A204.1 (cell line): ENCODE measurements at regions not wholly inside any gene's neighbourhood (a gene's known extent, or its start where the extent isn't known, plus 50 kb on each side); places are given as distances from the start of the nearest gene placed in this dataset.
"Not testable (repeated sequence)": the region's sequence is repeated elsewhere in the genome, so short reads cannot be mapped to it uniquely, and the experiment has no call there.

Experiments used
- FAIRE-seq: peaks from 2 replicates; lab custom pipeline; 2012; peaks lifted over from hg19 to GRCh38; lab: Jason Lieb, UNC

DNA sequence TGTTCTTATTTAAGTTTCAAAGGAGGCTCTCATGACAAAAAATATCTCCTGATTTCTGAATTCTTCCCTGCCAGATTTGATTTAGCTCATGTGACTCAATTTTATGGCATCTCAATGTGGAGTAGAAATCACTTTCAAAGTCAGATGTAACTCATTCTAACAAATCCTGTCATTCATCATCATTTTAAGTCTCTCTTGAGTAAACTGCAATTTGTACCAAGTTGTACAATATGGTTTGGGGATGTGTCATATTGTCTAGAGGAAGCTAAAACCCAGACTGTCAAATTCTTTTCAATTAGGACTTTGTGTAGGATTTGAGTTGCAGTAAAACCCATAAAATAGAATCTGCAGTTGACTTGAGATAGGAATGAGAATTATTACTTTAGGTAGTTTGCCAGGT is 2101.0 kb downstream of the NCAM2 start:
- no peak for FAIRE-seq

DNA sequence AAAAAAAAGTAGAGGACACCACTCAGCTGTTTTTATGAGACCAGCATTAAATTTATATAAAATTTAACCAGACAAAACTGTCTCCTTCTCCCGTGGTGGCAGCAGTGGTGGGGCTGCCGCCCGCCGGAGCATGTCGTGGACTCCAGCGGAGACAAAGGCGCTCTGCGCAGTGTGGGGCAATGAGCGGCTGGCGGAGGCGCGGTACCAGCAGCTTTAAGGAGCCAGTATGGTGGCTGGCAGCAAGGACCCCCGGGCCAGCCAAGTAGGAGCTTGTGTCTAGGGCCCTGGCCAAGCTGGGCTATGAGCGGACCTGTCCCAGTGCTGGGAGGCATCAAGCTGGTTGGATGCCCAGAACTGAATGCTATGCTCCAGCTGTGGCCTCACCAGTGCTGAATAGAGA is 2102.9 kb downstream of the NCAM2 start:
- FAIRE-seq = no peak

DNA sequence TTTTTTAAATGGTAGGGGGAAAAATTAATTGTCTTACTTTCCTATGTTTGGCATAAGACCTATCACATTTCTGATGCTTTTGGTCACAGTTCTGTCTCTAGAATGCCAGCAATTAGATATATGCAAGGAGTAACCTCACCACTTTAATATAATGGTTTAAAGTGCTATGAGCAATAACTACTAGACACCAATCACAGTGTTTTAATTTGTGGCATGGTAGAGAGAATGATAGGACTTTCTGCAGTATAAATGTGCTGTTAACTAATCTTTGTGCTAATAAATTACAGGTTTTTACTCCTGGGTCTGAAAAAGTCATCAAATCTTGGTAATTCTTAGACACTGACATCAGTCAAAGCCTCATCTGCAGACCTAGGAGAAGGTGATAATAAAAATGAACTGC is 2110.3 kb downstream of the NCAM2 start:
- FAIRE-seq = no peak

DNA sequence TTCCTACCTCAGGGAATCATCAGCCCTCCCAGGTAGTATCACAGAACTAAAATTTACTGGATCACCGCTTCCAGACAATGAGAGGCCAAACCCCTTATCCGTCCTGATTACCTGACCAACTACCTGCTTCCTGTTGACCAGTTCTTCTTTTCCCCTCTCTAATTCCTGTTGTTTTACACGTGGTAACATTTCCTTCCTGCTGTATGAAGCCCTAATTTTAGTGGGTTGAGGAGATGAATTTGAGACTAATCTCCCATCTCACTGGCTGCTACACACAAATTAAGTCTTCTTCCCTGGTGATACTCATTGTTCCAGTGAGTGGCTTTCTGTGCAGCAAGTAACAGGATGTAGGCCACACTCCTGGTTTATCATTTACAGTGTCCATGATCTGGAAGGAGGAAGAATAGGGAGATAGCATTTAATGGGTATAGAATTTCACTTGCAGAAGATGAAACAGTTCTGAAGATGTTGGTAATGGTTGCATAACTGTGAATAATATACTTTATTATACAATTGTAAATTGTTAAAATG is 2112.9 kb downstream of the NCAM2 start:
- FAIRE-seq = no peak

DNA sequence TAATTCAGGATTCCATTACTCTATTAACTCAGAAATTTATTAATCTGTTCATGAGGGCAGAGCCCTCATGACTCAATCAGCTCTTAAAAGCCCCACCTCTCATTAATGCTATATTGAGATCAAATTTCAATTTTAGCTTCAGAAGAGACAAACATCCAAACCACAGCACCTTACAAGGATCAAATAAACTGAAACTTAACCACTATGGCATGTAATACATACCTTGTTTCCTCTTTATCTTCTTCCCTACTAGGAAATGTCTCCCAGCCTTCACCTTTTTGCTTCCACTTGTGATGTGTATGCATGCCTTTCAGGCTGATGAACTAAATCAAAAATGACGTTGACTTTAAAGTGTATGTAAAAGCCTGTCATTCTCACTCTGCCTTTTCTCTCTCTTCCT is 2121.3 kb downstream of the NCAM2 start:
- no peak for FAIRE-seq

DNA sequence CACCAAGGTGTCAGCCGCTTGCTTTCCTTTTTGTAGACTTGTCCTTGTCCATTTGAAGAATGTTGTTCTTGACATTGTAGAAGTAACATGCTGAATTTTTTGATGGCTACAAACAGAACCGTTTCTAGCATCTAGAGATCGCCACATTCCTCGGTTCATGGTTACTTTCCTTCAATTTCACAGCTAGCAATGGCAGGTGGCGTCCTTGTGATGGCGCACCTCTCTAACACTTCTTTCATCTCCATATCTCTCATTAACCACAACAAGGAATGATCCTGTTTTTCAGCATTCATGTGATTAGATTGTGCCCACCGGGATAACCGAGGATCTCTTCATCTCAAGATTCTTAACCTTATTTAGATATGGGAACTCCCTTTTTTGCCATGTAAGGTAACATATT is 2129.8 kb downstream of the NCAM2 start:
- no peak for FAIRE-seq

DNA sequence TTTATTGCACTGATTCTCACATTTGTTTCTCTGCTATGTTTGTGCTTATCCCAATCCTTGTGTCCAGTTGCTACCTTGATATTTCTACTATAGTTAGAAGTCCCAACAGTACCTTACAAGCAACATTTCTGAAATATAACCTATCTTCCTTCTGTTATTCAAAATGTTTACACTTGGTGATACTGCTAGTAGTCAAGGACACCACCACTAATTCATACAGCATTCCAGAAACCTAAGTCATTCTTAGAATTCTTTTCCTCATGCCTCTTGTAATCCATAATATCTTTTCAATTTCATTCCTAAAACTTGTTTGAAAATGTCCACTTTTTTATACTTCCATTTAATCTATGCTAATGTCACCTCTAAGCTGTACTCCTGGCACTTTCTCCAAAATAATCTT is 2132.1 kb downstream of the NCAM2 start:
- FAIRE-seq = no peak

DNA sequence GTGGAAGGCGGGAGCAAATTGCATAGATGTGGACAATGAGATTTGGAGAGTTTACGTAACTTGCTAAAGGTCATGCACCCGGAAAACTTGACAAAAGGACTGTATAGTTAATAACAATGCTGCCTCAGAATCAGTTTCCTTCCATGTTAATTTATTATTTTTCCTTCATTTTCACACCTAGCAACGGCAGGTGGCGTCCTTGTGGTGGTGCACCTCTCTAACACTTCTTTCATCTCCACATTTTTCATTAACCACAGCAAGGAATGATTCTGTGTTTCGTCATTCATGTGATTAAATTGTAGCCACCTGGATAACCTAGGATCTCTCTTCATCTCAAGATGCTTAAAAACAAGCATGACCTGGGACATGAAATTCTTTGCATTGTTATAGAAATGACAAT is 2133.0 kb downstream of the NCAM2 start:
- no peak for FAIRE-seq

DNA sequence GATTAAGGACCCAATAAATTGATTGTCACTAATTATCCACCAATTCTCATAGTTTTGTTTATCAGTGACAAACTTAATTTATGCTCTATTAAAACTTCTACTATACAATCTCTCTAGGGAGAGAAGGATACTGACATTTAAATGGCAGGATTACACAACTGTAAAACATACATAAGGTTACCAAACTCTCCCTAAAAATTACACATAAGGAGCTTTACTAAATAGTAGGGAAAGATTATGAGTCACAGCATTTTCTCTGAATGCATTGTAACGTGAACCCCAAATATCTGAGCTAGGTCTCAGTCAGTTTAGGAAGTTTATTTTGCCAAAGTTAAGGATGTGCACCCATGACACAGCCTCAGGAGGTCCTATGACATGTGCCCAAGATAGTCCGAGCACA is 2140.6 kb downstream of the NCAM2 start:
- no peak for FAIRE-seq

DNA sequence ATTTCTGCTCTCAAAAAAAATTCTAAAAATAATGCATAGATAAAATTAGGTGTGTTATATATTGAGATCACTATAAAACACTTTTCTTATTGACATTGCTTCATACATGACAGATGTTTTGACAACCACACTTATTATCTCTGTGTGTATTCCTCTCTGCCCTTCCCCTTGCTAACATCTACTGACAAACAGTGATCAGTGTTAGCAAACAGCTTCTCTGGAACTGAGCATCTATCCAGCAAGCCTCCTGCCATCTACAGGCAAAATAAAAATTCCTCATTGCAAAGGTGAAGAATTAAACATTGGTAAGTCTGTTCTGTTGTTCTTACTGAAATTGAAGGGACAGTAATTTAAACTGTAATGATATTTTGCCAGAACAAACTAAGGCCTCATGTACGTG is 2153.9 kb downstream of the NCAM2 start:
- FAIRE-seq = no peak

DNA sequence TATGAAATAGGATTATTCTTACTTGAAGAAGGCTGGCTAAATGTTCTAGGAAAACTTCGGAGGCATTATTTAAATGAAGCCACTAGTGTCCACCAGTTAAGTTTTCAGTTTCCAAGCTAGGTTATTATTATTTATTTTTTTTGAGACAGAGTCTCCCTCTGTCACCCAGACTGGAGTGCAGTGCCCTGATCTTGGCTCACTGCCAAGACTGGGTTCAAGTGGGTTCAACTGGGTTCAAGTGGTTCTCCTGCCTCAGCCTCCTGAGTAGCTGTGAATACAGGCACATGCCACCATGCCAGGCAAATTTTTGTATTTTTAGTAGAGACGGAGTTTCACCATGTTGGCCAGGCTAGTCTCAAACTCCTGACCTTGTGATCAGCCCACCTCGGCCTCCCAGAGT is 2155.6 kb downstream of the NCAM2 start:
- not testable (repeated sequence) for FAIRE-seq

DNA sequence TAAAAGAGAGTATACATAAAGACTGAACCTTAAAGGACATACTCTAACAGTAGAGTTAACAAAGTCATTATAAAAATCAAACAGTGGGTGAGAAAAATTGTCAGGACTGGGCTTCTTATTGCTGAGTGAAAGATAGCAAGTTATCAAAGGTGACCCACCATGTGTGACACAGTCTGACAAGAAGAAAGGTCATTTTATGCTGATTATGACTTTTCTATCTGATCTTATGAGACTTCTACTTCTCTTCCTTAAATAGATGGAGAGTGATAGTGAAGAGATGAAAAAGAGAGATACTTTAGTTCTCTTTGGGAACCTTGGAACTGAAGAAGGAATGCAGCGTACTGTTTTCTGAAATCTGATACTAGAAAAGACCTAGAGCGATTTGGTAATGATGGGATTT is 2157.1 kb downstream of the NCAM2 start:
- FAIRE-seq = no peak

DNA sequence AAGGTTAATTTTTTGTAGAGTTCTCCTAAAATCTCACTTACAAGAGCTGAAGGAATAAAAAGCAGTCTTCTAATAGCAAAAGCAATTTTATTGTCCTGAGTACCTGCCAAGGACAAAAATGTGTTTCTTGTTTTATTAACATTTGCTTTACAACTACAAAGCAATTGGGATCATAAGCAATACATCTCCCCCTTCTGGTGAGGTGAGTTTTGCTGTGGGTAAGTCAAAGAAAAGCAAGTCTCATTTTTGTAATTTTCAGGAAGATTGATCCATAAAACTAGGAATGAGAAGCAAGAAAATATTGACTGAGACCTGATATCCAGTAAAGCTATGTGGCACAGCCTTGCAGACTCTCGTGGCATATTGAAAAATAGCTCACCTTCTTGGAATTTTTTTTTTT is 2162.7 kb downstream of the NCAM2 start:
- no peak for FAIRE-seq

DNA sequence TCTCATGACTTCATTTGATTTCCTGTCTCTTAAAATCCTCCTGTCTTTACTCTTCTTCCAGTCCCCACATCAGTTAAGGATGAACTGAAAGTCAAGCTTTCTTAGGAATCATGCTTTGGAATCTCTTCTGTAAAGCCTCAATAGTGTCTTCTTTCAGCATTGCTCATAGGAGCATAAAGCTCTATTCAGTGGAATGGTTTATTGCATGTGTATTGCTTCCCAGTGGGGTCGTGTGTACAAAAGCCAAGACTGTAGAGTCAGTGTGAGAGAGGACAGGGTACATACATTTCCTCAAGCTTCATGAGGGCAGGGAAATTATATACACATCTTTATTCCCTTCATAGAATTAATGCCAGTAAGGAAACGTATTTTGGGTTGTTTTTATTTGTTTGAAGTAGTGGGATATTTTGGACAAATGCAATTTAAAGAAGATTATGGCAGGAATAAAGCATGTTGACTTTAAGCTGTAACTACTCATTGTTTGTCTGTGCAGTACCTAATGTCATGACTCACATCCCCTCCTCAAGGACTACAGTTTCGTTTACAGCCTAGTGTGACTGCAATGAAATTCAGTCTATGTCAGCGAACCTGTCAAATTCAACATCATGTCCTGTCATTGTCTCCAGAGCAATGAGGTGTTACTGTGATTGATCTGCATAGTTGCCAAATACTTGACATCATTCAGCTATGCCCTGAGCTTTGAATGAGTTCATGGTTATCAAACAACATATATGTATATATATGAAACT is 2164.2 kb downstream of the NCAM2 start:
- no peak for FAIRE-seq
